Small intestine (tissue), 7 donors: ENCODE measurements at regions not wholly inside any gene's neighbourhood (a gene's known extent, or its start where the extent isn't known, plus 50 kb on each side); places are given as distances from the start of the nearest gene placed in this dataset.

Source experiments
- DNase-seq, 2 donors: peaks; one replicate each; pipeline versions ENCODE4 v3.0.0 to v3.0.0-alpha.2; 2013
- FAIRE-seq: peaks from 2 replicates; lab custom pipeline; 2012; peaks lifted over from hg19 to GRCh38; lab: Jason Lieb, UNC
- H3K27ac ChIP-seq, 3 donors: one replicate each; pipeline ENCODE4 v1.5.1; 2013; ENCODE audit warnings: low read length in 2 of 3, mild to moderate bottlenecking in 2 of 3, control low read depth in 1 of 3, inconsistent platforms in 1 of 3, low read depth in 1 of 3, moderate library complexity in 1 of 3
- H3K27me3 ChIP-seq, 3 donors: one replicate each; pipeline ENCODE4 v1.6.1; 2013; ENCODE audit warnings: low read length in 3 of 3, inconsistent platforms in 1 of 3; ENCODE audit not compliant: control insufficient read depth in 3 of 3, insufficient read depth in 3 of 3
- H3K36me3 ChIP-seq, 3 donors: one replicate each; pipeline ENCODE4 v1.6.1; 2013; ENCODE audit warnings: low read length in 3 of 3, inconsistent platforms in 1 of 3, low read depth in 1 of 3, mild to moderate bottlenecking in 1 of 3, moderate library complexity in 1 of 3; ENCODE audit not compliant: control insufficient read depth in 3 of 3, insufficient read depth in 2 of 3
- H3K4me1 ChIP-seq, 3 donors: one replicate each; pipeline ENCODE4 v1.6.1; 2013; ENCODE audit warnings: low read length in 2 of 3, inconsistent platforms in 1 of 3, low read depth in 1 of 3, mild to moderate bottlenecking in 1 of 3, moderate library complexity in 1 of 3; ENCODE audit not compliant: control insufficient read depth in 3 of 3, insufficient read depth in 2 of 3
- H3K4me3 ChIP-seq, 3 donors: one replicate each; pipeline ENCODE4 v1.5.1; 2013; ENCODE audit warnings: low read length in 3 of 3, control low read depth in 1 of 3, inconsistent platforms in 1 of 3, low read depth in 1 of 3, mild to moderate bottlenecking in 1 of 3, moderate library complexity in 1 of 3
- H3K9me3 ChIP-seq, 2 donors: one replicate each; pipeline ENCODE4 v1.6.1; 2013; ENCODE audit warnings: low read depth in 1 of 2, low read length in 1 of 2; ENCODE audit not compliant: control insufficient read depth in 2 of 2, insufficient read depth in 1 of 2
- WGBS, 3 donors: extraction: QIAGEN DNeasy Blood & Tissue Kit; methylation state at CpG; one replicate each; pipeline ENCODE4 v1.1.7; 2013; 5-methylcytosine and 5-hydroxymethylcytosine counted together
- donor health status: healthy with polysubstance abuse.
- donor health status: control.
- donor health status: control.
- donor health status: Bipolar disorder and iron deficiency.
- donor health status: healthy.

DNA sequence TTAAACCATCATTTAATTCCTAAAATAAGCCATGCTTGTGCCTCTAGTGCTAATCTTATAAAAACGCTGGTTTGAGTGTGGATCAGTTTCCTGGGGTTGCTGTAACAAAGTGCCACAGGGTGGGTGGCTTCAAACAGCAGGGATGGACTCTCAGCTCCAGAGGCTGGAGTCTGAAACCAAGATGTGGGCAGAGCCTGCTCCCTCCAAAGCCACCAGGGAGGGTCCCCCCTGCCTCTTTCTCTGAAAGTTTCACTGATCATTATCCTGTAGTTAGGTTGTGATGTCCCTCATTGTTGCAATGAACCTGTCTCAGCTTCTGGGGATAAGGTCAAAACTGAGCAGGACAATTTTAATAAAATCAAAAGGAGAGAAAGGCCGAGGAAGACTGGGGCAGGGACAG is 251.9 kb upstream of the TCERG1L start:
- DNase-seq (no peak), FAIRE-seq (no peak)
- WGBS, 3 donors, result 69 to 81% (median 75%) methylated on average over 2 of the region's 2 CpGs
- Histone ChIP-seq H3K4me1 (no peaks in the 10 kb centered on the region), H3K9me3 (no peaks in the 10 kb centered on the region), H3K36me3 (no peaks in the 10 kb centered on the region), H3K27me3 (no peaks in the 10 kb centered on the region), H3K27ac (no peak overlapping the region), H3K4me3 (no peak overlapping the region)

DNA sequence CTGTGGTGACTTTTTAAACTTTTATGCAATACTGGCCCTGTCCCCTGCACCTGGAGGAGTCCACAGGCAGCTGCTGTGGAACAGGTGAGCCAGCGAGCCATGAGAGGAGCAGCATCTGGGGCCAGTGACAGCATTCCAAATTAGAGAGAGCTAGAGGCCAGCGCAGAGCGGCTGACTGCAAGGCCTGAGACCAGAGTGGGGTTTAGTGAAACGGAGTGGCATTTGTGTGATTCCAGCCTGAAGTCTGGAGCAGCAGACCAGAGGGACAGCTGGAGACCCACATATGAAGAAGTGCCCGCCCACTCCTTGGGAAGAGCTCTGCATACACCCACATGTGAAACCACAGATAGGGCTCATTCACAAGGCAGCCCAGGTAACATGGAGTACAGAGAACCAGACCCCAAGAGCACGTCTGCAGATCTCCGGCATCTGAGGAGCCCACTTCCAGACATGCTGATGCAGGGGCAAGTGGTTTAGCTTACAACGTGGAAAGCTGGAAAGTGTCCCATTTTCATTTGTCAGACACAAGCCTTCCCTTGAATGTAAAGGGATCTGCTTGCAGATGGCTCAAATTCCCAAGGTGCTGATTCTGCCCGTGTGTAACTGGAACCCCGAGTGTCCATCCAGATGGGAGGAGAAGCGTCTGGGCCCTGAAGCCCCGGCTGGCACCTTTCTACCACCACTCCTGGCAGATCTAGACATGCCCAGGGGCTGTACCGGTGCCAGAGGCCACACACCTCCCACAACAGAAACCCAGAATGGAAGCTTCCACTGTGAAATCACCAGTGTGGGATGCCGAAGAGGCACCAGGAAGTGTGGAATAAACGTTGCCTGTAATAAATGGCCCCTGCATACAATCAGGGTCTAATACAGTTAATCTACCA is 256.0 kb upstream of the TCERG1L start:
- Histone ChIP-seq H3K36me3 (no peaks in the 10 kb centered on the region), H3K4me1 (no peaks in the 10 kb centered on the region), H3K4me3 (no peak overlapping the region), H3K27me3 (no peaks in the 10 kb centered on the region), H3K9me3 (no peaks in the 10 kb centered on the region), H3K27ac (no peak overlapping the region)
- no peak for FAIRE-seq
- no peak for DNase-seq
- WGBS, 3 donors, result 69 to 71% (median 70%) methylated on average over 15 of the region's 15 CpGs

DNA sequence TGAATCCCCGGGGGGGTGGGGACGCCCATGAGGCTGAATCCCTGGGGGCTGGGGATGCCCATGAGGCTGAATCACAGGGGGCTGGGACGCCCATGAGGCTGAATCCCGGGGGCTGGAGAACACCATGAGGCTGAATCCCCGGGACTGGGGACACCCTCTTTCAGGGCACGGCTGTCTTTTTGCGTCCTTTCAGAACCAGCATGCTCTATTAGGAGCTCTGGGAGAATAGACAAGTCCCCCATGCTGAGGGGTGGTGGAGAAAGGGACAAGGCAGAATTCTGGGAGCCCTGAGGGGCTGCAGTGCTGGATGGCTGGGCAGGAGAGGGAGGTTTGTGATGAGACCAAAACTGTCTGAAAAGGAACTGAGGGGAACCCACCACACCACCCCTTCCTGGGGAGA is 257.3 kb upstream of the TCERG1L start:
- no peak overlapping the region for H3K27ac ChIP-seq
- no peaks in the 10 kb centered on the region for H3K27me3 ChIP-seq
- DNase-seq (no peak), FAIRE-seq (no peak)
- no peaks in the 10 kb centered on the region for H3K9me3 ChIP-seq
- no peaks in the 10 kb centered on the region for H3K4me1 ChIP-seq
- WGBS, 3 donors, result 67 to 72% (median 72%) methylated on average over 7 of the region's 7 CpGs
- H3K36me3 ChIP-seq, result no peaks in the 10 kb centered on the region
- H3K4me3 ChIP-seq, result no peak overlapping the region

DNA sequence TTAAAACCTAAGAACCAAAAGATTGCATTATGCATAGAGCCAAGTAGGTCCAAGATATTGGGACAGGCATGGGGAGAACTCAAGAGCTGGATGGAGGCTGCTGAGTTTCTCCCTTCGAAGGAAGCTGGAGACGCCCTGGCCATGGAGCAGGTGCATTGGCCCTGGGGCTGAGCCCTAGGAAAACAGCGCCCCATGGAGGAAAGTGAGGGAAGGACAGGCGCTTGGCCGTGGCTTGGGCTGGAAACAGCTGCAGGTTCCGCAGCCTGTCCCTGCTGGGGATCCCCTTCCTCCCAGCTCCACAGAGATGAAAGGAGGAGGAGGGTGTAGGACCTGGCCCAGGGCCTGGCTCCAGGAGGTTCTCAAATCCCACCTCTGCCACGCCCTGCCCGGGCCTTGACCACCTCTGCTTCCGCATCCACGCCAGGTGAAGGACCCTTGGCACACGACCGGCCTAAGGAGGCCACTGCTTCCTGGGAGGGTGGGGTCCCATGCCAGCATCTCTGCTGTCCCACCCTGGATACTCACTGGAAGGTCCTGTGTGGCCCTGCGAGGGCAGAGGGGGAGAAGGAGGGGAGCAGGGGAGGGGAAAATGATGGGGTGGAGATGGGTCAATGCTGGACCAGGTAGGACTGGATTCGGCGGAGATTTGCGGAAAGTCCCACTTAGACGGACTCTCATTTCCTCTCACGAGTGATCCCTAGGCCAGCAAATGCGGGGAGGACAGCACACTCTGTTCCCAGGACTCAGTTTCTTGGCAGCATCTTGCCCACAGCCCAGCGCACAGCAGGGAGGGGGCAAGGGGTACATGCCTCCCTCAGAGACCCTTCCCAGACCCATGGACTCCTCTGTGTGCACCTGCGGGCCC is 258.6 kb upstream of the TCERG1L start:
- FAIRE-seq (no peak), DNase-seq (no peak)
- Histone ChIP-seq H3K4me3 (no peak overlapping the region), H3K27ac (no peak overlapping the region), H3K9me3 (no peaks in the 10 kb centered on the region), H3K27me3 (peaks cover 0 to 2% (median 0%) of the 10 kb centered on the region in 3 donors), H3K36me3 (no peaks in the 10 kb centered on the region), H3K4me1 (no peaks in the 10 kb centered on the region)
- 75 to 76% (median 76%) methylated on average over 21 of the region's 21 CpGs for WGBS, 3 donors

DNA sequence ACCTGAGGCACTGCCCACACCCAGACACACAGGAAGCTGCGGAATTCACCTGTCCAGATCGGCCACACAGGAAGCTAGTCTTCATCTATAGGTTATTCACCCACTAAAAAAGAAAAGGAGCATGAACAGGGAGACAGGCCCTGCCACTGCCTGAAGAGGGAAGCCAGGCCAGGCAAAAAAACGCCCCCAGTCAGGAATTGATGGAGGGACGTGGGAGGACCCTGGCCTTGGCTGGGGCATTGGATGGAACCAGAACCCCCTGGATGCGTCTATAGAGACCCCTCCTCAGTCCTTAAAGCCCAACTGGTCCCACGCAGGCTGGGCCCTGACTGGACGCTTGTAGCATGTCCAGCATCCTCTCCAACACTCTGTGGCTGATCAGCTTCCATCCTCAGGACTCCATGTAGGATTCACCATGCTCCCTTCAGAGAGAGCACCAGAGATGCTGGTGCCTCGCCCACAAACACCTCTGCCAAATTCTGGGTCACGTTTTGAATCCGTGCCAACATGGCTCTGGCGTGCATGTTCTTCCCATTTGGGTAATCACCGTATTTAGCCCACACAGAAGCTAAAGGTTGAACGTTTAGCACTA is 259.3 kb upstream of the TCERG1L start:
- 73 to 79% (median 76%) methylated on average over 13 of the region's 13 CpGs for WGBS, 3 donors
- Histone ChIP-seq H3K9me3 (no peaks in the 10 kb centered on the region), H3K4me3 (no peak overlapping the region), H3K4me1 (no peaks in the 10 kb centered on the region), H3K27ac (no peak overlapping the region), H3K27me3 (peaks cover 0 to 2% (median 0%) of the 10 kb centered on the region in 3 donors), H3K36me3 (no peaks in the 10 kb centered on the region)
- FAIRE-seq (no peak), DNase-seq (no peak)

DNA sequence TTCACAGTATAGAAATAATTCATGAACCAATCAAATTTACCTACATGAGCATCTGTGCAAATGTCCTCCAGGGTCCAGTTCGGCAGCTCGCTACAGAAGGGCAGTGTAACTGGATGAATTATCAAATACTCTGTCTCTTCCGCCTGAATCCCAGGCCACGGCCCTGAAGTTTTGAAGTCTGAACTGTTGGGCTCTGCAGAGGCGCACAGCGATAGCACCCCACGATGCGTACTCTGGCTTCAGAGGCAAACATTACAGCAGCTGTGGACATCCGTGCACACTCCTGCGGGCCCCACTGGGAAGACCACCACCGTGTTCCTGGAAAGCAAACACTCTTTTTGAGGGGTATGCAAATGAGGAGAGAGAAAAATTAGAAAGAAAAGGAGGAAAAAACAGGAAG is 259.8 kb upstream of the TCERG1L start:
- H3K9me3 ChIP-seq, result no peaks in the 10 kb centered on the region
- peaks cover 0 to 2% (median 0%) of the 10 kb centered on the region in 3 donors for H3K27me3 ChIP-seq
- no peak for DNase-seq
- H3K4me3 ChIP-seq, result no peak overlapping the region
- no peak overlapping the region for H3K27ac ChIP-seq
- WGBS, 3 donors, result 73 to 83% (median 78%) methylated on average over 11 of the region's 11 CpGs
- no peaks in the 10 kb centered on the region for H3K36me3 ChIP-seq
- H3K4me1 ChIP-seq, result no peaks in the 10 kb centered on the region
- FAIRE-seq, result no peak

DNA sequence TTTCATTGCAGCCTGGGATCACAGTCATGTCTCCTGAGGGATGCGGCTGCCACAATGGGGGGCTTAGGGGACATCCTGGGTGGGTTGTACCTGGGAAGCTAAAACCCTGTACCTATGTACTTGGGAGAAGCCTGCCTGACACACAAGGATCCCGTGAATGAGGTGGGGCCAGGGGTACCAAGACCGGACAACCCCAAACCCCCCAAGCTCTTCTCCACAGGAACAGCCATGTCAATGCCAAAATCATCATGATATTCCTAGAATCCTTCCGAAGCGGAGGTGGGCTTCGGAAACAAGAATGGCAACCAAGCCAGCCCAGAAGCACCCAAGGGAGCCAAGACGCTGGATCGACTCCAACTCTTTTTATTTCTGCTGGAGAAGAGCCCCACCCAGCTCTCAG is 260.3 kb upstream of the TCERG1L start:
- no peaks in the 10 kb centered on the region for H3K36me3 ChIP-seq
- H3K4me1 ChIP-seq, result no peaks in the 10 kb centered on the region
- DNase-seq (no peak), FAIRE-seq (no peak)
- H3K9me3 ChIP-seq, result no peaks in the 10 kb centered on the region
- no peak overlapping the region for H3K27ac ChIP-seq
- peaks cover 0 to 2% (median 0%) of the 10 kb centered on the region in 3 donors for H3K27me3 ChIP-seq
- no peak overlapping the region for H3K4me3 ChIP-seq
- WGBS, 3 donors, result 82 to 88% (median 87%) methylated on average over 8 of the region's 8 CpGs

DNA sequence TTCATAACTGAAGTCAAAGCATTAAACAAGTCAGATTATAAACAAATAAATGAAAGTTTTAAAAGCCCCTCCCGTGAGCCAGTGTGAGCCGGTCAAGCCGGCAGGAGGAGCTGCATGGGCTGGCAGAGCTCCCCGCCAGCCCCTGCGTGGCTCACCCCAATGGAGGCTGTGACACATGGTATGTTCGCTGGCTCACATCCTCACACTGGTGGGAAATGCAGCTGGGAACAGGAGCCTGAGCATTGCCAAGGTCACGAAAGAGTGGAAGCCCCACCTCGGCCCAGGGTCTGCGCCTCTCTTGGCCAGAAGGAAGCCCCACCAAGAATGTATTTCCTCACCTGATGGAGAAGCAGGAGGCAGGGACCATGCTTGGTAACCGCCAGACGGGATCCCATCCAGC is 261.7 kb upstream of the TCERG1L start:
- Histone ChIP-seq H3K4me1 (no peaks in the 10 kb centered on the region), H3K9me3 (no peaks in the 10 kb centered on the region), H3K27me3 (peaks cover 0 to 2% (median 0%) of the 10 kb centered on the region in 3 donors), H3K27ac (no peak overlapping the region), H3K36me3 (no peaks in the 10 kb centered on the region), H3K4me3 (no peak overlapping the region)
- DNase-seq (no peak), FAIRE-seq (no peak)
- 79 to 90% (median 86%) methylated on average over 11 of the region's 11 CpGs for WGBS, 3 donors
